ENCODE measurements at regions not wholly inside any gene's neighbourhood (a gene's known extent, or its start where the extent isn't known, plus 50 kb on each side); places are given as distances from the start of the nearest gene placed in this dataset.

DNA sequence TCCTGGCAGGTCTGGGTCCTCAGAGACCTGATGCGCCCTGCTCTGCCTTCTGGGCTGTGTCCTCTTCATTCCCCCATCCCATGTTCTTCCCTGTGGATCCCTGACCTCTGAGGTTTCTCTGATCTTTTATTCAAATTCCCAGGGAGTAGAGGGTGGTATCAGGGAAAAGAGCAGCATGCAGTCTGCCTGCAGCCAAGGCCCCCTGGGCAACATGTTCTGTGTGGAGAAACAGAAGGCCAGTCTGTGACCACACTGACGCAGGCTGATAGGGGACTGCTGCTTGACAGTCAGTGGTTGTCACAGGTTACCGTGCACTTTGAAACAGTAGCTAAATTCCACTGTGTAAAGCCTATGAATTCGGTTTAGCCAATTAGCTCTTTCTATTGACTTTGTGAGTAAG, 156.6 kb upstream of the IRX2 start:
- no peak for DNase-seq

DNA sequence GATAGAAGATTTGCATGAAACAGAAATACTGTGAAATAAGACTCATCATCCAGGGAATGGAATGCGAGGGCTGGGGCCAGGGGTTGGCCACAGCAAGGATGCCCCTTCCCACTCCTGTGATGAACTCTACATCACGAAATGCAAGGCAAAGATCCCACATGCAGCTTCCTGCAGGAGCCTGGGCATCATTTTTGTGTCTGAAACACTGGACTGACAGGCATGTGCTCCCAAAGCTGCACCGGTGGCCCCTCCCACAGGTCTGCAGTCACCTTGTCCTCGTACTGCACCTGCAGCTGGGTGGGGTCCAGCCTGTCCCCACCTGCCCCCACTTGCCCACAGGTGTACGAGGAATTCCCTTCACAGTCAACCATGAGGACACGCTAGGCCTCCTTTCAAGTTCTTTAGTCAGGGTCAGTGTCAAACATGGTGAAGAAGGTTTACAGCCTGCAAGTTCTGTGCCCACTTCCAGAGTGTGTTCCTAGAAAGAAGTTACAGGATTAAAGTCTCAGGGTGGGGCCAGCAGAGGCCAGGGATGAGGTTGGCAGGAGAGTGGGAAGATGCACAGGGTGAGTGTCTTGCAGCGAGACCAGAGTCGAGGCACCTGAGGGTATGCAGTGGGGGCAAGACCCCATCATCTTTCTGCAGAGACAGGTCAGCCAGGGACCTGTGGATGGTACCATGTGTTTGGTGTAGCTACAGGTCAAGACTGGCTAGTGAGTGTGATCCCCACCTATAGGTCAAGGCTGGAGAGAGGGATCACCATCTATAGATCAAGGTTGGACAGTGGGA, 155.0 kb upstream of the IRX2 start:
- DNase-seq = no peak

DNA sequence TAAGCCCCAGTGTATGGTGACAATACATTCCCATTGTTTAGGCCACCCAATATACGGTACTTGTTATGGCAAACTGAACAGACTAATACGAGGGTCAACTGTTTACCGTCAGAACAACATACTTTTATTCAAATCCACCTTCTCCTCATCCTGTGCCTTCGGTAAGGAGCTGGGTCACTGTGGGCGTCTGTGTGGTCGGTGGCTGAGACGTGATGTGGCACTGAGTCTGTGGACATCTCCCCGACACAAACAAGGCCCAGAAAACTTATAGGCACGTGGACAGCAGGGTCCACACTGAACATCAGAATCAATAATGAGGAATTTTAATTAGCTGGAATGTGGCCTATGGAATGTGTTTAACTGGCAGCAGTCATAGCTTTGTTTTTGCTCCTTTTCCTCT, 154.3 kb upstream of the IRX2 start:
- no peak for DNase-seq

DNA sequence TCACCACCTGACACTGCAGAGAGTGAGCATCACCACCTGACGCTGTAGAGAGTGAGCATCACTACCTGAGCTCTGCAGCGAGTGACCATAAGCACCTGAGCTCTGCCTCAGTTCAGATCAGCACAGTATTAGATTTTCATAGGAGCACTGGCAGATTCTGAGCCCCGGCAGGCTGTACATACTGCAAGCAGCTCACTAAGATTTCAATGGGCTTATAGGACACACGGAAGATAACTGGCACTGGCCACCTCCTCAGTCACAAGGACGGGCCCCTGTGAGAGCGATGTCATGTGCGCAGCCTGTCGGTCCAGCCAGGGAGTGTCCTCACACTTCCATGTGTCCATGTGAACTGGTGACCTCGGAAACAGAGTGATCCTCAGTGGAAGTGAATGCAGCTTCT, 153.5 kb upstream of the IRX2 start:
- no peak for DNase-seq

DNA sequence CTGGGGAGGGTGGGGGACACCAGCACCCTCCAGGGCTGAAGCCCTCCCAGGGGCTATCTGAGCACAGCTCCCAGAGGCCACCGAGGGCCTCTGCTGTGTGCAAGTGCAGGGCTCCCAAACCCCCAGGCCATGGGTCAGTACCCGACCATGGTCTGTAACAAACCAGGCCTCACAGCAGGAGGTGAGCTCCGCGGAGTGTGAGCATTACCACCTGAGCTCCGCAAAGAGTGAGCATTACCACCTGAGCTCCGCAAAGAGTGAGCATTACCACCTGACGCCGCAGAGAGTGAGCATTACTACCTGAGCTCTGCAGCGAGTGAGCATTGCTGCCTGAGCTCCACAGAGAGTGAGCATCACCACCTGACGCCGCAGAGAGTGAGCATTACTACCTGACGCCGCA, 152.9 kb upstream of the IRX2 start:
- DNase-seq = no peak

DNA sequence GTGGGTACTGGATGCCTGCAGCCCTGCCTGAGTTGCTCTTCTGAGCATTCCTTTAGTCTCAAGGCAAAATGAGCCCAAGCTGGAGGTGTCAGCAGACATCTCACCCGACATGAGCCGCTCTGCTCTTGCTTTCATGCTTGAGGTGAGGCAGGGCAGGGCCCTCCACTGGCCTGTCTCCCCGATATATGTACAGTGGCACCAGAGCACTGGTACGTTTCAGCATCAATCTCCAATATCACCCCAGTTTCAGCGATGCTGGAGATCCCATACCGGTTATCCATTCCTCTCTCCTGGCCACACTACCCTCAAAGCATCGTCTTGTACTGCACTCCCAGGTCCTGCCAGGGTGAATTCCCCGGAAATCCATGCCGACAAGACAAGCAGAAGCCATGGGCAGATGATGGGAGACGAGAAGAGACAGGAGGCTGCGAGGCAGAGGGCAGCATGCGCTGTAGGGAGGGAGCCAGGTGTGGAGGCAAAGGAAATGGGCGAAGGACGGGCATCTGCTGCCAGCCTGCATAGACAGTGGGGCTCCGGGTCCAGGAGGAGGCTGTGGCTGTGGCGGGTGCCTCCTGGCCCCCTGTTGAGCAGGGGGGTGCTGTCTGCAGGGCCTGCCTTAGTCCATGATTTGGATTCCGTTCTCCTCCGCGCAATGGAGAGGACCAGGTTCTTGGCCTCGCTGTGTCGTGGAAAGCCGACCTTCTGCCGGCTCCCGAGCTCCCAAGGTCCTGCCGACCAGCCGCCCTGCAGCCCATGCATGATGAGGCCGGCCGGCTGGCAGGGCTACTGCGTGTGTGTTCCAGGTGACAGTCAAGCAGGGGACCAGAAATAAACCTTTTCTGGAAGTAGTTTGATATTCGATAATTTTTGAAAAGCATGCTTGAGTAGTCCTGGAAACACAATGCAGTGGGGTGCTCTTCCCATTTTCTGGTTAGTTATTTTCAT, 152.2 kb upstream of the IRX2 start:
- DNase-seq = no peak

DNA sequence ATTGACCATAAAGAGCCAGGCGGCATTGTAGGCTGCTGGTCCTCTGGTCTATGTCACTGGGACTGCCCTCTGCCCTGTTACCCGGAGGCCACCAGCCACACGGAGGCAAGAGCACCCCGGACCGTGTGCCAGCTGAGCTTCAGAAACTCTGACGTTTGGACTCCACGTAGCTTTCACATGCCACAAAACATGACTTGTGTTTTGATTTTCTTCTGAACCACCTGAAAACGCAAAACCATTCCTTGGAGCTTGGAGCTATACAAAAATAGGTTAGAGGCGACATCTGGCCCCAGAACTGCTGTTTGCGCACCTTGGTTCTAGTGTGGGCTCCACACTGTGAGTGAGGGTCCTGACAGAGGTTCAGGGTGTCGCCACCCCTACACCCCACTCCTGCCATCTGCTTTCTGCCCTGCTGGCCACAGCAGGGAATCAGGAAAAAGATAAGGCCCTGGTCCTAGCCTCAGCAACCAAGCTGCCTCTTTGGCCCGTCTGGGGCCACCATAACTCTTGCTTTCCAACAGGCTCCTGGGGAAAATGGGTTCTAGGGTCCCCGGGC, 151.3 kb upstream of the IRX2 start:
- no peak for DNase-seq

DNA sequence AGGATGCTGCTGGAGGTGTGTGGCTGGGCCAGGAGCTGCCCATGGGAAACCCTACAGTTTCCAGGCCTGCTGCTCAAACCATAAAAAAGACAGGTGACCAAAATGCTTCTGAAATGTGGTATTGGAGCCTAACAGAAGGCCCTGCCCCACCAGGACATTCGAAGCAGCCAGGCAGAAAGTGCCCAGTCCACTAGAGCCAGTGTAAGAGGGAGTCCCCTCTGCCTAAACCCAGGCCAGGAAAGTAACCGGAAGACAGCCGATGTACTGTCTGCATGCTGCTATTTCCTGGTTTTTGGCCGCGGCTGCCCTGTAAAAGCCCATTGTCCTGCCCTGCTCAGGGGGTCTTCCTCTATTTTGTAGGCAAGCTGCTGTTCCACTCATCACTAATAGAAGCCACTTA, 150.7 kb upstream of the IRX2 start:
- no peak for DNase-seq

DNA sequence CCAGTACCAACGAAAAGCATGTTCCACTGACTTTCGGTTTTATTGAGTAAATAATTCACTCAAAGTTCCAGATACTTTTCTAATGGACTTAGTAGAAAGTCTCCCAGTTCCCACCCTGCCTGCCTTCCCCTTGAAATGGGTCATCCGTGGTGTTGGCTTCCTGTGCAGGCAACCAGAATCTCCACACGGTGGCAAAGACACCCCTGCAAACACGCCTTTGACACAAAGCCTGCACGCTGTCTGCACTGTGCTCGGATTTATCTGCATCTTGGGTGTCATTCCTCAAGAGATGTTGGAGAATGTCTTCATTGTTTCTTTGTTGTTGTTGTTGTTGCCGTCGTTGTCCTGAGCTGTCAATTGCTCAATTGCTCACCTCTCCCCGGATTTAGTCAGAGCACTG, 150.0 kb upstream of the IRX2 start:
- no peak for DNase-seq

DNA sequence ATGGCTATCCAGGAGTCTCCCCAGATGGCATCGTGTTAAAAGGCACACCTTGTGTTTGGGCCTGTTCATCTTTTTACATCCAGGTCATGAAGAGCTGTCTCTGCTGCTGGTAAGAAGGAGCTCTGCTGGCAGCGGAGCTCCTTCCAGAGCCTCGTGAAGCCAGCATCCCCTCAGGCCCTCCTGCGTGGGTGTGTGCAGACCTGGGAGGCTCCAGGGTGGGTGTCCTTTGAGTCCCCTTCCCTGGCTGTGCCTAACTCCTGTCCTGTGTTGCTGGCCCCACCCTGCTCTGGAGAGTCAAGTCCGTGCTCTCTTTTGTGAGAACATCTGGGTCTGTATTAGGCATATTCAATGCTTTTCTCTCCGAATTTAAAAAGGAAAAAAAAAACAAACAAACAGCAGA, 149.6 kb upstream of the IRX2 start:
- DNase-seq = no peak

DNA sequence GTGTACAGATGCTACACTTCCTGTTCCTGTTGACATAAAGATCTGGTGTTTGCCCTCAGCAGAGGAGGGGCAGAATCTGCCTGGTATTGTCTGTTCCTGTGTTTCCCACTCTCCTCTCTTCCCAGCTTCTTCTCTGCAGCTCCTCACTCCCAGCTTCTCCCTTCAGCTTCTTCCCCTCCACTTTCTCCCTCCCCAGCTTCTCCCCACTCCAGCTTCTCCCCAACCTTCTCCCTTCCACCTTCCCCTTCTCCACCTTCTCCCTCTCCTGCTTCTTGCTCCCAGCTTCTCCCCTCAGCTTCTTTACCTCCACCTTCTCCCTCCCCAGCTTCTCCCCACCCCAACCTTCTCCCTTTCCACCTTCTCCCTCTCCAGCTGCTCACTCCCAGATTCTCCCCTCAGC, 148.9 kb upstream of the IRX2 start:
- DNase-seq = no peak

DNA sequence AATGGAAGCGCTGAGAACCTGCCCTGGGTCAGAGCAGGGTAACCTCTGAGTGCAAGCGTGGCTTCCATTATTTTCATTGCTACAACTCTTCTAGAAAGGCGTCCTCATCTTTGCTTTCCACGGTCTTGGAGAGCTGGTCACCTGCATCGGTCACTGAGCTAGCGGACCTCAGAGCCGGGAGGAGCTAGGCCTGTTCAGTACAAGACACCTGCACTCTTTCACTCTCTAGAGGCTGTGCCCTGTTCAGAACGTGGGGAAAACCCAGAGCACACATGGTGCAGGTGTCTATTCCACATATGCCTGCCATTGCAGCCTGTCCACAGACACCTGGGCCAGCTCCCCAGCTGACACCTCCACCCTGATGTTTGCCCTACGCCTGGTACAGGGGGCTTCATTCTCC, 147.8 kb upstream of the IRX2 start:
- DNase-seq = no peak

DNA sequence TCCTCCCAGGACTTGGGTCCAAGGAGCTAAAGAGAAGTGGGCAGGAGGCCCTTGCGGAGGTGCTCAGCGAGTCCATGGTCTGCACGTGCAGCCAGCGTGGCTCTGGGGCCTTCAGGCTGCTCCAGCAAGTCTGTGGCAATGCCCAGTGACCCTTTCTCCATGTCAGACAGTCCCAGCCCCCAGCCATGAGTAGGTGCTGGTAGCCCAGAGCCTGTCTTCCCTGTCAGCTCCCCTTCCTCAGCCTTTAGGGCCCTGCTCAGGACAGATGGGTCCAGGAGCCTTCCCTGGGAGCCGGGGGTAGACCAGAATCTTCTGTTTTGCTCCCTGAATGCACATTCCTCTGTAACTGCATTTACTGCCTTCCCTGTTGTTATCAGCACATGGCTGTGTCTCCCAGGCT, 147.2 kb upstream of the IRX2 start:
- no peak for DNase-seq

DNA sequence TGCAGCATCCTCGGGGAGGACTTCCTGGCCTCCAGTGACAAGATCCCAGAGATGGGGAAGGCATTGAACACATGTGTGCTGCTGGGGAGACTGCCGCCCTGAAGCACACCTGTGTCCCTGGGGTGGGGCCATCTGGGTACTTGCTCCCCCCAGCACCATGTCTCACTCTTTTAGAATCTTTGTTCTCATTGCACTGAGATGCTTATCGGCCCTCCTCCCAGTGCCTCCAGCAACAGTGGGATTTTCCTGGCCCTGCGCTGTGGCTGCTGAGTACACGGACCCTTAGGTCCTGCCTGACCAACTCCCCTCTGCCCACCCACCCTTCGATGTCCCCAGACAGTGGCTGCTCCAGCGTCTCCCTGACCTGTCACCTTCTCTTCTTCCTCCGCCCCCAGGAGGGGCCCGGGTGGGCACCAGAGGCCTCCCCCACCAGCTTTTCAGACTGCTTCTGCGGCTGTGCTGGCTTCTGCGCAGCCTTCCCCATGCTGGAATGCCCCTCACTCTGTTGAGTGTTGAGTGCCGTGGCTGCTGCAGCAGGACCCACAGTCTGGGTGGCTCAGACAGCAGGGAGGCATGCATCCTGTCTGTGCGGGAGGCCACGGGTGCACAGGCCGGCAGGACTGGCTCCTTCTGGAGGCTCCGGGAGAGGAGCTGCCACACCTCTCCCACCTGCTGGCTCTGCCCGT, 145.9 kb upstream of the IRX2 start:
- no peak for DNase-seq

DNA sequence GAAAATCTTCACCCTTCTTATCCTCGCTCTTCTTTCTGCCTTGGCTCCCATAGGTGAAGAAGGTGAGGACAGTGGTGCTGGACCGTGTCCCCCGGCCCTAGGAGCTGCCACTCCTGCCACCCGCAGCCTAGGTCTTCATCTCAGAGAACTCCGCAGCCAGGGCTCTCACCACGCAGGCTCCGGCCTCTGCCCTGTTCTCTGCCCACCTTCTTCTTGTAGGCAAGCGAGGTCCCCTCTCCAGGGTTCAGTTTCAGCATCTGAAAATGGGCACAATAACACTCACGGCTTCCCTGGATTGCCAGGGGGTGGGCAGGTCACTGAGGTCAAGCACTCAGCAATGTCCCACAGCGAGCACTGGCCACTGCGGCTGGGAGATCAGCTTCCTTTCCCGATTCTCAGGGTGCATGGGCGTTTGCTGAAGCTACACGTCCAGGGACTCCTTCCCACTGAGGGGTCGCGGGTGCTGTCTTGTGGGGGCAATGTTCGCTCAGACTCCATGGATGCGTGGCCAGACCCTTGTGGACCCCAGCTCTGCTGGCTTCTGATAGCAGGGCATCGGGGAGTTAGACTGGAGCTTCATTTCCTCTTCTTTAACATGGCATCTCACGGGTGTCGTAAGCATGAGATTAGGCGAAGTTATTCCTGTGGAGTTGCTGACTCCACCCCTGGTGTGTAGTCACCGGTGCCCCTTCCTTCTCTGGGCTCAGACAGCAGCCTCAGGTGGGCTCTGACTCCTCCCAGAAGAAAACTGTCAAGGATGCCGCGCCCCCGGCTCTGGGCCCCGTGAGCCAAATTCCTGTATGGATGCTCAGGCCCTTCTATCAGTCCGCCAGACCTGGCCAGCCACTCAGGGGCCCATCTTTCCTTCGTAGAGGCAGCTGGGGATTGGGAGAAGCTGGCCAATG, 145.1 kb upstream of the IRX2 start:
- no peak for DNase-seq

DNA sequence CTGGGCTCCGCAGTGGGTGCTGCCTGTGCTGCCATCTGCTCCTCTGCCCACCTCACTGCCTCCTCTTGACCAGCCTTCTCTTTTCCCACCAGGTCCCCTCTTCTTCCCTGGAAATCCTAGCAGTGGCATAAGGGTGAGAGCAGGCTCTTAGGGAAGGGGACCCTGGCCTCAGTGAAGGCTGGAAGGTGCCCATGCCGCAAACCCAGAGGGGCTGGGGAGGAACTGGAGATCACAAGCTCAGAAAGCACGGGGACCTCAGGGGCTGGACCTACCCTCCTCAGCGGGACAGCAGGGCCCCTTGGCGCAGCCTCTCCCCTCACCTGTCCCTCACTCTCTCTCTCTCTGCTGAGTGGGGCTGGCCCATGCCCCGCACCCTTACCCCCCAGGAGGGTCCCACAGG, 144.4 kb upstream of the IRX2 start:
- DNase-seq = no peak

DNA sequence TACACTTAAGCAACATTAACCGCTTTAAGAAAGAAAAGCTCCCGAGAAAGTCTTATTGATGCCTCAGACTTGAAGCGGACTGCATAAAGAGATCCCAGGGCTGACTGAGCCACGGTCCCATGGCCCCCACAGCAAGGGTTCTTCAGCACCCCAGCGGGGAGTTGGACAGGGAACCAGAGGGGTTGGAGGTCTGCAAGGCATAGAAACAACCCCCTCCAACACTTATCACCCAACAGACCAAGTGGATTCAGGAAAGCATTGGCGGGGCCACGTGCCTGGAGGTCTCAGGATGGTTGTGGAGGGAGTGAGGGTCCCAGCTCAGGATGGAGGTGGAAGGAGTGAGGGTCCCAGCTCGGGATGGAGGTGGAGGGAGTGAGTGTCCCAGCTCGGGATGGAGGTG, 143.7 kb upstream of the IRX2 start:
- DNase-seq = no peak

DNA sequence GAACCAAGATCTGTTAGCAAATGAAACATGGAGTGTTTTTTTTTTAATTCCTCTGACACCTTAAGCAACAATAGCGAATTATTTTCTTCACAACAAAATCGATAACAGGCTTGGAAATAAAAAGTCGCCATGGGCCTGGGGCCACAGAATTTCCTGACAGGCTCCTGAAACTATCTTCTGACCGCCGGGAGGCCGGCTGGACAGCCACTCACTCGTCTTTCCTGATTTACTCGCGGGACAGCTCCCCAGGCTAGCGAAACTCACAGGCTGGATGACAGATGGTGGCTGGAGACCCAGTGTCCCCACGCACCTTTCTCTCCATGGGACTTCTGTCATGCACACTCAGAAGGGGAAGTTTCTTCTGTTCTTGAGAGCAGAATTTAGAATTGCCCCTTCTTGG, 143.3 kb upstream of the IRX2 start:
- no peak for DNase-seq

DNA sequence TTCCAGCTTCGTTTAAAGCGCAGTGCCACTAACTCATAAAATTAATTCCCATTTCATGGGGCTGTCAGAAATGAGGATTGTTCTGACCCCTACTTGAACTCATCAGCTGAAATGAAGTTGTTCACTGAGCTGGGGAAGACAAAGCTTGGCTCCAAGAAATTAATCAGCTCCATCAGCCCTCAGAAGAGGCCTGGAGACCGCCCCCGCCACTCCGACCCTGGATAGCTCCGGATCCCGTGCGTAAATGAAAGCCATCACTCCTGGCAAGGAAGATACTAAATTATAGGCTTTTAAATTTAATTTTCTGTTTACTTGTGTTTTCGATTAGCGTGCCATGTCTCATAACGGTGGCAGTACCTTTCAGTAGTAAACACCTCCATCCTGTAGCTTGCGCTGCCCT, 142.8 kb upstream of the IRX2 start:
- DNase-seq = no peak

DNA sequence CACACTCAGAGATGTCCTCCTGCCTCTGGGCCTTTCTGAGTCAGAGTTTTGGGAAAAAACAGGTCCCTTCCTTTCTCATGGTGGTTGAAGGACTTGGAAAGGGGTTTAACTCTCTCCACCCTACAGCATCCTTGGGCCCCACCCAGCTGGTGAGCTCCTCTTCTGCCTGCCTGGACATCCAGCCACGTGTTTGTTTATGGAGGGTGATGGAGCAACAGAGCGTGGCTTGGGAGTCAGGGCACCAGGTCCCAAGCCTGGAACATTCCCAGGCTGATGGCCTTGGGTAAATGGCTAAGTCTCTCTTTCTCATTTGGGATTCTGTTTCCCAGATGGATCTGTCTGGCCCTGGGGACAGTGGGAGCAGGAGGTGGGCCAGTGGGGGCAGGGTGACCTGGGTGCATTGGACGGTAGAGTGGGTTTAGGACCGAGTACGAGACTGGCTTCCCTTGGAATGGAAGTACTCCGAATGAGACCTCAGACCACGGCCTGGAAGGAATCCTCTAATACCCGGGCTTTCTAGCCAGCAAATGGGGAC, 141.1 kb upstream of the IRX2 start:
- no peak for DNase-seq

DNA sequence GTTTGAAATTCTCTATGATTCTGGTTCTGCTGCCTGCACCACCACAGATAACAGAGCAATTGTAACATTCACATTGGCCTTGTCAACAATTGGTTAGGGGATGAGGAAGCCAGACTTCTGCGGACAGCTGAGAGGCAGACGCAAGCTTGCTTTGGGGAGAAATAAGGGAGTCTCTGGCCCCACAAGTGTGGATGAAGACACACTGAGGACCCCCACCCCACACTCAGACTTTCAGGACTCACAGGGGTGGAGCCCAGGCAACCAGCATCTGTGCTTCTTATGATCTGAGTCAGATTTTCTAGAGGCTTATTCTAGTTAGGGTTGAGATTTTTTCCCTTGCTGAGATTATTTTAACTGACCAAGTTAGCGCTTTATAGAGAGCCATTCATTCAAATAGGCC, 140.3 kb upstream of the IRX2 start:
- DNase-seq = no peak

DNA sequence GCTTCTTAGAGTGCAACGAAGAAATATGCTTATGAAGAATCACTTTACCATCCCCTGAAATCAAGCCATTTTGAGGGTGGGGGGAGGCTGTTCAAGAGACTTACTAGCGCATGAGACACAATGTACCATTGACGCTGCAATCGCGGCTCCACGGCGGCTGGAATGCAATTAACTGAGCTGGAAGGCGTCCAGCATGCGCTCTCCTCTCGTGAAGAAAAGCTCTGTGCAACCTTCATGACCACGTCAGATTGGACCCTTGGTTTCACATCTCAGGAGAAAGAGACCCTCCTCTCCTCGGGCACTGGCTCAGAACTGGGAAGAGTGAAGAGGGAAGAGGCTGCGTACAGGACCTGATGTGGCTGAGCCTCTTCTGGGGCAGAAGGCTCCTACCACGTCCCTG, 138.5 kb upstream of the IRX2 start:
- DNase-seq = no peak

All from occipital lobe (tissue), 1 donor.